ENCODE measurements at regions not wholly inside any gene's neighbourhood (a gene's known extent, or its start where the extent isn't known, plus 50 kb on each side); places are given as distances from the start of the nearest gene placed in this dataset.
"Not testable (repeated sequence)": the region's sequence is repeated elsewhere in the genome, so short reads cannot be mapped to it uniquely, and the experiment has no call there.

- TF ChIP-seq CTCF (IDR thresholded peaks at IDR 0.05; ENCODE audit: extremely low read depth, insufficient read depth, missing control alignments): no peak
- in situ Hi-C loops (cut with MboI; ENCODE audit: low pct_unique_long_range_greater_than_20kb, low sequenced_read_pairs, unreplicated experiment): no loop called here
- no peak for DNase-seq (ENCODE audit: low spot score)
Observed at GRCh38 chrX:4655743-4656142, 942.3 kb upstream of the PRKX start.

- no peak for DNase-seq (ENCODE audit: low spot score)
- TF ChIP-seq CTCF (IDR thresholded peaks at IDR 0.05; ENCODE audit: extremely low read depth, insufficient read depth, missing control alignments): no peak
- in situ Hi-C loops (cut with MboI; ENCODE audit: low pct_unique_long_range_greater_than_20kb, low sequenced_read_pairs, unreplicated experiment): no loop called here
Observed at GRCh38 chrX:4642114-4642513, 928.7 kb upstream of the PRKX start.

- TF ChIP-seq CTCF (IDR thresholded peaks at IDR 0.05; ENCODE audit: extremely low read depth, insufficient read depth, missing control alignments): no peak
- in situ Hi-C loops (cut with MboI; ENCODE audit: low pct_unique_long_range_greater_than_20kb, low sequenced_read_pairs, unreplicated experiment): no loop called here
- no peak for DNase-seq (ENCODE audit: low spot score)
Observed at GRCh38 chrX:4638036-4638435, 924.6 kb upstream of the PRKX start.

- no peak for TF ChIP-seq CTCF (IDR thresholded peaks at IDR 0.05; ENCODE audit: extremely low read depth, insufficient read depth, missing control alignments)
- in situ Hi-C loops (cut with MboI; ENCODE audit: low pct_unique_long_range_greater_than_20kb, low sequenced_read_pairs, unreplicated experiment): no loop called here
- DNase-seq (ENCODE audit: low spot score): no peak
Observed at GRCh38 chrX:4627414-4627813, 914.0 kb upstream of the PRKX start.

- DNase-seq (ENCODE audit: low spot score): no peak
- no peak for TF ChIP-seq CTCF (IDR thresholded peaks at IDR 0.05; ENCODE audit: extremely low read depth, insufficient read depth, missing control alignments)
- in situ Hi-C loops (cut with MboI; ENCODE audit: low pct_unique_long_range_greater_than_20kb, low sequenced_read_pairs, unreplicated experiment): no loop called here
Observed at GRCh38 chrX:4622486-4623167, 909.2 kb upstream of the PRKX start.

GRCh38 chrX:4613651-4614050, 900.2 kb upstream of the PRKX start:
- DNase-seq (ENCODE audit: low spot score); in situ Hi-C loops (cut with MboI; ENCODE audit: low pct_unique_long_range_greater_than_20kb, low sequenced_read_pairs, unreplicated experiment): not testable (repeated sequence)

- no peak for DNase-seq (ENCODE audit: low spot score)
- TF ChIP-seq CTCF (IDR thresholded peaks at IDR 0.05; ENCODE audit: extremely low read depth, insufficient read depth, missing control alignments): no peak
- in situ Hi-C loops (cut with MboI; ENCODE audit: low pct_unique_long_range_greater_than_20kb, low sequenced_read_pairs, unreplicated experiment): no loop called here
Observed at GRCh38 chrX:4588893-4589292, 875.4 kb upstream of the PRKX start.
